HepG2 (cell line): ENCODE measurements at regions not wholly inside any gene's neighbourhood (a gene's known extent, or its start where the extent isn't known, plus 50 kb on each side); places are given as distances from the start of the nearest gene placed in this dataset.

Experiments used
- MATR3 ChIP-seq: sonication (generic); formaldehyde crosslinking; IDR thresholded peaks from 2 replicates; pipeline ENCODE4 v1.4.0; 2020; ENCODE audit warnings: missing genetic modification reagents
- MIER3 ChIP-seq: IDR thresholded peaks from 2 replicates; pipeline ENCODE4 v1.6.1; 2016; ENCODE audit warnings: missing compliant biosample characterization, borderline replicate concordance
- PHB2 ChIP-seq: fragments of 450-650 bp; IDR thresholded peaks from 2 replicates; pipeline ENCODE4 v1.6.1; 2018; ENCODE audit not compliant: partially characterized antibody
- SETDB1 ChIP-seq: sonication (generic); formaldehyde crosslinking; IDR thresholded peaks from 2 replicates; pipeline ENCODE4 v1.5.1; 2020; ENCODE audit warnings: missing genetic modification reagents, mild to moderate bottlenecking, borderline replicate concordance
- SP1 ChIP-seq, 2 experiments: fragments of 450-650 bp in 1 of 2; sonication (generic) in 1 of 2; formaldehyde crosslinking in 1 of 2; IDR thresholded peaks; 2 replicates each; pipeline versions ENCODE4 v1.4.0 to v1.6.1; 2016 to 2020; ENCODE audit warnings: missing genetic modification reagents in 1 of 2
- SP4 ChIP-seq: sonication (generic); formaldehyde crosslinking; IDR thresholded peaks from 2 replicates; pipeline ENCODE4 v1.8.1; 2023; ENCODE audit warnings: mild to moderate bottlenecking, missing genetic modification reagents
- TFAP4 ChIP-seq: sonication (generic); IDR thresholded peaks from 2 replicates; pipeline ENCODE4 v1.6.1; 2016; ENCODE audit warnings: low read depth, borderline replicate concordance
- TGIF2 ChIP-seq: IDR thresholded peaks from 2 replicates; pipeline ENCODE4 v1.6.1; 2016; ENCODE audit warnings: control low read depth, missing compliant biosample characterization
- ZBTB14 ChIP-seq: sonication (generic); formaldehyde crosslinking; IDR thresholded peaks from 2 replicates; pipeline ENCODE4 v1.4.0; 2020; ENCODE audit warnings: missing genetic modification reagents
- ZNF124 ChIP-seq: sonication (generic); formaldehyde crosslinking; IDR thresholded peaks from 2 replicates; pipeline ENCODE4 v1.4.0; 2020; ENCODE audit warnings: missing genetic modification reagents
- ZNF766 ChIP-seq: sonication (generic); formaldehyde crosslinking; IDR thresholded peaks from 2 replicates; pipeline ENCODE4 v1.5.0; 2020; ENCODE audit warnings: missing genetic modification reagents, borderline replicate concordance
- ZNF770 ChIP-seq: sonication (generic); formaldehyde crosslinking; IDR thresholded peaks from 2 replicates; pipeline ENCODE4 v1.5.0; 2020; ENCODE audit warnings: mild to moderate bottlenecking, missing genetic modification reagents
- ZNF782 ChIP-seq: sonication (generic); formaldehyde crosslinking; IDR thresholded peaks from 2 replicates; pipeline ENCODE4 v1.4.0; 2020; ENCODE audit warnings: missing genetic modification reagents, mild to moderate bottlenecking, borderline replicate concordance
- ZNF891 ChIP-seq: sonication (generic); formaldehyde crosslinking; IDR thresholded peaks from 2 replicates; pipeline ENCODE4 v1.5.0; 2020; ENCODE audit warnings: mild to moderate bottlenecking, missing genetic modification reagents
- ZSCAN30 ChIP-seq: sonication (generic); formaldehyde crosslinking; IDR thresholded peaks from 2 replicates; pipeline ENCODE4 v1.5.0; 2020; ENCODE audit warnings: mild to moderate bottlenecking, missing genetic modification reagents
- TF ChIP-seq, protein P1 (sequence below): sonication (generic); formaldehyde crosslinking; IDR thresholded peaks from 2 replicates; pipeline ENCODE4 v1.4.0; 2020; ENCODE audit warnings: missing genetic modification reagents
- TF ChIP-seq, protein P2 (sequence below): sonication (generic); formaldehyde crosslinking; IDR thresholded peaks from 2 replicates; pipeline ENCODE4 v1.9.0; 2021; ENCODE audit warnings: missing genetic modification reagents, mild to moderate bottlenecking, borderline replicate concordance
- TF ChIP-seq, protein P3 (sequence below): sonication (generic); formaldehyde crosslinking; IDR thresholded peaks from 2 replicates; pipeline ENCODE4 v1.5.1; 2020; ENCODE audit warnings: mild to moderate bottlenecking, missing genetic modification reagents, moderate library complexity

GRCh38 chr2:53104263-53104662, 663.3 kb upstream of the CHAC2 start (continued):
- TF ChIP-seq PHB2, result no peak
- TF ChIP-seq MATR3, result no peak
- no peak for TF ChIP-seq ZNF124 (CRISPR knock-in tag)
- no peak for TF ChIP-seq MIER3 (CRISPR knock-in tag)
- no peak for TF ChIP-seq ZBTB14 (CRISPR knock-in tag)
- TF ChIP-seq ZSCAN30 (CRISPR knock-in tag), result no peak
- TF ChIP-seq, protein P1, sequence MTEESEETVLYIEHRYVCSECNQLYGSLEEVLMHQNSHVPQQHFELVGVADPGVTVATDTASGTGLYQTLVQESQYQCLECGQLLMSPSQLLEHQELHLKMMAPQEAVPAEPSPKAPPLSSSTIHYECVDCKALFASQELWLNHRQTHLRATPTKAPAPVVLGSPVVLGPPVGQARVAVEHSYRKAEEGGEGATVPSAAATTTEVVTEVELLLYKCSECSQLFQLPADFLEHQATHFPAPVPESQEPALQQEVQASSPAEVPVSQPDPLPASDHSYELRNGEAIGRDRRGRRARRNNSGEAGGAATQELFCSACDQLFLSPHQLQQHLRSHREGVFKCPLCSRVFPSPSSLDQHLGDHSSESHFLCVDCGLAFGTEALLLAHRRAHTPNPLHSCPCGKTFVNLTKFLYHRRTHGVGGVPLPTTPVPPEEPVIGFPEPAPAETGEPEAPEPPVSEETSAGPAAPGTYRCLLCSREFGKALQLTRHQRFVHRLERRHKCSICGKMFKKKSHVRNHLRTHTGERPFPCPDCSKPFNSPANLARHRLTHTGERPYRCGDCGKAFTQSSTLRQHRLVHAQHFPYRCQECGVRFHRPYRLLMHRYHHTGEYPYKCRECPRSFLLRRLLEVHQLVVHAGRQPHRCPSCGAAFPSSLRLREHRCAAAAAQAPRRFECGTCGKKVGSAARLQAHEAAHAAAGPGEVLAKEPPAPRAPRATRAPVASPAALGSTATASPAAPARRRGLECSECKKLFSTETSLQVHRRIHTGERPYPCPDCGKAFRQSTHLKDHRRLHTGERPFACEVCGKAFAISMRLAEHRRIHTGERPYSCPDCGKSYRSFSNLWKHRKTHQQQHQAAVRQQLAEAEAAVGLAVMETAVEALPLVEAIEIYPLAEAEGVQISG, result no peak
- TF ChIP-seq ZNF770, result no peak
- no peak for TF ChIP-seq ZNF891 (CRISPR knock-in tag)
- TF ChIP-seq TFAP4, result no peak
- TF ChIP-seq, protein P2, sequence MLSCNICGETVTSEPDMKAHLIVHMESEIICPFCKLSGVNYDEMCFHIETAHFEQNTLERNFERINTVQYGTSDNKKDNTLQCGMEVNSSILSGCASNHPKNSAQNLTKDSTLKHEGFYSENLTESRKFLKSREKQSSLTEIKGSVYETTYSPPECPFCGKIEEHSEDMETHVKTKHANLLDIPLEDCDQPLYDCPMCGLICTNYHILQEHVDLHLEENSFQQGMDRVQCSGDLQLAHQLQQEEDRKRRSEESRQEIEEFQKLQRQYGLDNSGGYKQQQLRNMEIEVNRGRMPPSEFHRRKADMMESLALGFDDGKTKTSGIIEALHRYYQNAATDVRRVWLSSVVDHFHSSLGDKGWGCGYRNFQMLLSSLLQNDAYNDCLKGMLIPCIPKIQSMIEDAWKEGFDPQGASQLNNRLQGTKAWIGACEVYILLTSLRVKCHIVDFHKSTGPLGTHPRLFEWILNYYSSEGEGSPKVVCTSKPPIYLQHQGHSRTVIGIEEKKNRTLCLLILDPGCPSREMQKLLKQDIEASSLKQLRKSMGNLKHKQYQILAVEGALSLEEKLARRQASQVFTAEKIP, result no peak
- no peak for TF ChIP-seq ZNF782 (CRISPR knock-in tag)
- TF ChIP-seq SP1 (IDR thresholded peaks at IDR 0.05), result no peak
- TF ChIP-seq SP1 (CRISPR knock-in tag; IDR thresholded peaks at IDR 0.05), result no peak
- TF ChIP-seq, protein P3, sequence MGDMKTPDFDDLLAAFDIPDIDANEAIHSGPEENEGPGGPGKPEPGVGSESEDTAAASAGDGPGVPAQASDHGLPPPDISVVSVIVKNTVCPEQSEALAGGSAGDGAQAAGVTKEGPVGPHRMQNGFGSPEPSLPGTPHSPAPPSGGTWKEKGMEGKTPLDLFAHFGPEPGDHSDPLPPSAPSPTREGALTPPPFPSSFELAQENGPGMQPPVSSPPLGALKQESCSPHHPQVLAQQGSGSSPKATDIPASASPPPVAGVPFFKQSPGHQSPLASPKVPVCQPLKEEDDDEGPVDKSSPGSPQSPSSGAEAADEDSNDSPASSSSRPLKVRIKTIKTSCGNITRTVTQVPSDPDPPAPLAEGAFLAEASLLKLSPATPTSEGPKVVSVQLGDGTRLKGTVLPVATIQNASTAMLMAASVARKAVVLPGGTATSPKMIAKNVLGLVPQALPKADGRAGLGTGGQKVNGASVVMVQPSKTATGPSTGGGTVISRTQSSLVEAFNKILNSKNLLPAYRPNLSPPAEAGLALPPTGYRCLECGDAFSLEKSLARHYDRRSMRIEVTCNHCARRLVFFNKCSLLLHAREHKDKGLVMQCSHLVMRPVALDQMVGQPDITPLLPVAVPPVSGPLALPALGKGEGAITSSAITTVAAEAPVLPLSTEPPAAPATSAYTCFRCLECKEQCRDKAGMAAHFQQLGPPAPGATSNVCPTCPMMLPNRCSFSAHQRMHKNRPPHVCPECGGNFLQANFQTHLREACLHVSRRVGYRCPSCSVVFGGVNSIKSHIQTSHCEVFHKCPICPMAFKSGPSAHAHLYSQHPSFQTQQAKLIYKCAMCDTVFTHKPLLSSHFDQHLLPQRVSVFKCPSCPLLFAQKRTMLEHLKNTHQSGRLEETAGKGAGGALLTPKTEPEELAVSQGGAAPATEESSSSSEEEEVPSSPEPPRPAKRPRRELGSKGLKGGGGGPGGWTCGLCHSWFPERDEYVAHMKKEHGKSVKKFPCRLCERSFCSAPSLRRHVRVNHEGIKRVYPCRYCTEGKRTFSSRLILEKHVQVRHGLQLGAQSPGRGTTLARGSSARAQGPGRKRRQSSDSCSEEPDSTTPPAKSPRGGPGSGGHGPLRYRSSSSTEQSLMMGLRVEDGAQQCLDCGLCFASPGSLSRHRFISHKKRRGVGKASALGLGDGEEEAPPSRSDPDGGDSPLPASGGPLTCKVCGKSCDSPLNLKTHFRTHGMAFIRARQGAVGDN (CRISPR knock-in tag), result no peak
- TF ChIP-seq SP4, result no peak
- no peak for TF ChIP-seq SETDB1
- no peak for TF ChIP-seq TGIF2 (CRISPR knock-in tag)
- no peak for TF ChIP-seq ZNF766 (CRISPR knock-in tag)
